T47D (cell line): ENCODE measurements at regions not wholly inside any gene's neighbourhood (a gene's known extent, or its start where the extent isn't known, plus 50 kb on each side); places are given as distances from the start of the nearest gene placed in this dataset.

Source experiments
- DNase-seq, 2 experiments: peaks; one replicate each; pipeline versions ENCODE4 v3.0.0 to v3.0.0-alpha.2; 2011 to 2012; ENCODE audit warnings: low read depth in 1 of 2, low spot score in 1 of 2
- JUND ChIP-seq: IDR thresholded peaks from 2 replicates; pipeline ENCODE4 v1.6.1; 2012; ENCODE audit warnings: low read depth
- in situ Hi-C: cut with HindIII; loops from 2 replicates; pipeline ENCODE4 v1.10.0; 2016; ENCODE audit warnings: low sequenced_read_pairs, low pct_unique_long_range_greater_than_20kb

DNA sequence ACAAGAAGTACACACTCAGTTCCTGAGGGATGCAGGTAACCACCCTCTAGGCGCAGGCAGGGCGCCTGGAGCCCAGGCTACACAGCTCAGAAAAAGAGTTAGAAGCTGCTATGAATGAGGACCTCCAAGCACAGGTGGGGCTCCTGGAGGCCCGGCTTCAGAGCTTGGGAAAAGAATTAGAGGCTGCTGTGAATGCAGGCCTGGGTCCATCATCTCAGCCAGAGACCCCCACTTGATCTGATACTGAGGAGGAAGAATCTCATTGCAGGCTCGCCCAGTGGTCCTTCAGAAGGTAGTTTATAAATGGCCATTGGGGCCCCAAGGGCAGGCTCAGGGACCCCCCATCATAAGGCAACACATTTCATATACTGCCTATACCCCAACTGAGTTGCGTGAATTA is 556.4 kb downstream of the SLC6A15 start:
- no peak for TF ChIP-seq JUND
- in situ Hi-C loops = no loop called here
- no peak for DNase-seq

DNA sequence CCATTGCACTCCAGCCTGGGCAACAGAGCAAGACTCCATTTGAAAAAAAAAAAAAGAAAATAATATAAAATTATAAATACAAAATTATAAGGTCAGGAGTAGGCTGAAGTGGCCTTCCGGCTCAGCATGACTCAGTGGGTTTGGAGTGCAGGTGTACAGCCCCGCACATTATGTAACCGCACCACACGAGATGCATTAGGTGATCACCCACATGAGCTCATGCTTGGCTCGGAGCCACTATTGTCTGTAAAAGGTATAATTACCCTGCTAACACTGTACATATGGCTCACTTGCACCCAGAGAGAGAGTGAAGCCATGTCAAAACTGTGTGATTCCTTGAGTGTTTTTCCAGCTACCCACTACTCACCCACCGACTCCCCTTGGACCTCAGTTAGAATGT is 557.0 kb downstream of the SLC6A15 start:
- DNase-seq = no peak
- in situ Hi-C loops = no loop called here
- TF ChIP-seq JUND = no peak

DNA sequence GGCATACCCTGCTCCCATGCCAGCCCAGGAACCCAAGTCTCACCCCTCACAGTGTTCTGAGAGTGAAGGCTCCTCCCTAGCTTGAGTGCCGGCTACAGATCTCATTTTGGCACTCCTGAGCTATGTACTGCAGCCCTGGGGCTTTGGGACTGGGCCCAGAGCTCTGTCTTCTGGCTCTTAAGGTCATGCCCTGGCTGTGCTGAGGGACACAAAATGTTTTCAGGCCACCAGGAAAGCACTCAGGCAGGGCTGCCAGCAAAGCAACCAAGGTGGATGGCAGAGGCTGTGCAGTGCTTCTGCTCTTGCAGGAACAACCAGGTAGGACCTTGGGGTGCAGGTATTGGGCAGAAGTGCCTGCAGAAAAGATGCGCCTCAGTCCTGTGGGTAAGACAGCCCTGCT is 564.0 kb downstream of the SLC6A15 start:
- in situ Hi-C loops = no loop called here
- no peak for TF ChIP-seq JUND
- DNase-seq = no peak

DNA sequence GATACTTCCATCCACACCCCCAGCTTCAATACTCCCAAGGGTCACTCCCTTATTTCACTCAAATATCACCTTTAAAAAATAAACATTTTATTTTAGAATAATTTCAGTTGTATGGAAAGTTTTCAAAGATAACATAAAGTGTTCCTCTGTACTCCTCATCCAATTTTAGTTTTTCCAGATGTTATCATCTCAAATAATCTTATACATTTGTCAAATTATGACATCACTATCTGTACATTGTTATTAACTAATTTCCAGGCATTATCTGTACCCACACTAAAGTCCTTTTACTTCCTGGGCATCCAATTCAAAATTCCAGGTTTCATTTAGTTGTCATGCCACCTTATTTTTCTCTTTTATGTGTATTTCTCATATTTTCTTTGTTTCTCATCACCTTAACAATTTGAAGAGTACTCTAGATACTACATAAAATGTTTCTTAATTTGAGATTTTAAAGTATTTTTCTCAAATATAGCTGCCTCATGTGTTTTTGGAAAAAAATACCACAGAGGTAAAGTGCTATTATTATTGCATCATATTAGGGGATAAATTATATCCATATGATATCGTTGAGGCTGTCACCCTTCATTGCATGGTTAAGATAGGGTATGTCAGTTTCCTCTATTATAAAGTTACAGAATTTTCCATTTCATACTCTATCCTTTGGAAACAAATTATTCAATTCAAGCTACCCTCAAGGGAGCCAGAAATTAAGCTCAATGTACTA is 571.0 kb downstream of the SLC6A15 start:
- TF ChIP-seq JUND = no peak
- DNase-seq = no peak
- in situ Hi-C loops = no loop called here

DNA sequence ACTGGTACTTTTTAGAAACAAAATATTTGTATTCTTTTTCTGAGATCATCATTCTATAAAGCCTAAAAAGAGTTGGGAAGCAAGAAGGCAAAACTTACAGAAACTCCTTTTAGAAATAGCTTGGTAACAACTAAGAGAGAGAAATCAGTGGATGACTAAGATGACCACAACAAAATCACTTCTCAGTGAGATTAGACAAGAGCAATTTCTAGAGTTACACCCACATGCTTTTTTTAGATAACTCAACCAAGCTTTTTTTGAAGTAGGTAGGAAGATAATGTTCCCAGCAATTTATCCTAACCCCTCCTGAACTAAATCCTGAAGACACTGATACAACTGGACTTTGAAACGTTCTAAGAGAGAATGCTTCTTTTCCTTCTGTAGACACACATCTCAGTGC is 576.4 kb downstream of the SLC6A15 start:
- no peak for TF ChIP-seq JUND
- no peak for DNase-seq
- in situ Hi-C loops = no loop called here

DNA sequence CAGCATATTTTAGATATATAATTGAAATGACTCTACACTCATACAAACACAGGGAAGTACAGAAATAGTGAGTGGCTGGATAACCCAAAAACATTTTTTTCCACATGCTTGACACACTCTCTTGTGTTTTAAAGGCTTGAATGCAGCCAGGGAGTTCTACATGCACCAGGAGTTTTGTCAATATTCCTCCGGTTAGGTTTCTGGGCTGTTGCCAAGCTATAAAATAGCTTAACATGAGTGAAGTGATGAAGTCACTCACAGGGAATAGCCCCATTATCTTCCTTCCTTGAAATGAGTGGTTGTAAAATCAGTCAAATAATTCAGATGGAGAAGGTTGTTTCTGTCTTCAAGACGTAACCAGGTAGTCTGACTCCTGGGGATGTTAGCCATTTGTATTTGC is 582.7 kb downstream of the SLC6A15 start:
- TF ChIP-seq JUND = no peak
- in situ Hi-C loops = no loop called here
- DNase-seq = peak in 1 of 2 experiments; percentile 8

DNA sequence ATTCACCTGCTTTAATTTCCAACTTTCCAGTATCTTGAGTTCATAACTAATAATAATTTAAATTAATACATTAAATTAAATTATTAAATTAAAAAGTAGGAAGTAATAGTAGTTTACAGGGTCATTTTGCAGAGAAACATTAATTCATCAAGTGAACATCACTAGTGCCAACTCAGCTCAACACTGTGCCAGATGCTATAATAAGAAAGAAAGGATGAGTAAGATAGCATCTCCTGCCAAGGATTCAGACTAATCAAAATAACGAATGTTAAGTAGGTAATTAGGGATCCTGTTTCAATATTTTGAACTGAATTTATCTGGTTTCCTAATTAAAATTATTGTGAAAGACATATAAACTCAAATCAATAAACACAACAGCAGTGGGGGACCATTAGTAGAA is 596.7 kb downstream of the SLC6A15 start:
- TF ChIP-seq JUND = no peak
- in situ Hi-C loops = no loop called here
- no peak for DNase-seq

DNA sequence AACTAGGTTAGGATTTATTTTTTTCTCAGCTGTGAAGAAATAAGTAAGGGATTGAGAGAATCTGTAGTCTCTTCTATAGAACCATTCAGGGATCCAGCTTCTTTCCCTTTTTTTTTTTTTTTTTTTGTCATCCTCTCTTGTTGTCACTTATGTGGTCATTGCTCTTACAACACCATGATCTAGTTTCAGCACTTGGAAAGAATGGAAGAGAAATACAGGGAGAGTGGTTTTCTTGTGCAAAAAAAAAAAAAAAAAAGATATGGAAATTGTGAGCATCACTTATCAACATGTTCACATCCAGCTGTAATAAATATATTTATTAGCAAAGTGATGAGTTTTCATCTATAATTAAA is 599.3 kb downstream of the SLC6A15 start:
- in situ Hi-C loops = no loop called here
- TF ChIP-seq JUND = no peak
- no peak for DNase-seq

DNA sequence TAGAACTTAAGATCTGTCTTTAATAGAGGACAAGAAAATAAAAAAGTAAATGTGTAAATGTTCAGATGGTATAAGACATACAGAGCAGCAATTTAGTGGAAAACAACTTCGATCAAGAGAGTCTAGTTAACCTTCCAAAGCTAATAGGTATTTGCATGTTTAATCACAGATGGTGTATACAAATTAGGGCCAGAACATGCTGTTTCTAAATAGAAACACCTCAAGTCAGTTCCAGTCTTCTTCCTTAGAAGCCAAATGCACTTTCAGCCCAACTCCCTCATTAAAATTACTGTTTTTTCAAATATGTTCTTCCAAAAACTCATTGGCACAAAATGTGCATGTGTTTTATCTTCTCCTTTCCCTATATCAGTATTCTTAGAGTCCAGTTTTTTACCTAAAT is 604.4 kb downstream of the SLC6A15 start:
- no peak for TF ChIP-seq JUND
- in situ Hi-C loops = no loop called here

DNA sequence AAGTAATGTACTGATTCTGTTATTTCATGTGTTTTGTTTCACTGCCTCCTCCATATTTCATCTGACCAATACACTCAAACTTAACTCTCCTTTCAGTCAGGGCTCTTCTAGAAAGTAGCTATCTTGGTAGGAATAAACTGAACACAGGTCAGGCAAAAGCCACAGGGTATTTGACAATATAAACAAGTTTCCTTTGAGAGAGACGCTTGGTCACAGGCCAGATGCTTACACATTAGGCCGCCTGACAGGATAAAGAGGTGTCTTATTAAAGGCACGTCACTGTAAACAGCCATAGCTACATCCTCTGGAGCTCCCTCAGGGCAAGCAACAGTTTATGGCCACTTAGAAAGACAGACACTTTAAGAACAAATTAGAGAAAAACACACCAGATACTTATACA is 607.5 kb downstream of the SLC6A15 start:
- in situ Hi-C loops = no loop called here
- no peak for TF ChIP-seq JUND
- DNase-seq = peak in 1 of 2 experiments; percentile 16

More for the DNA sequence above, 604.4 kb downstream of the SLC6A15 start:
- DNase-seq = no peak

DNA sequence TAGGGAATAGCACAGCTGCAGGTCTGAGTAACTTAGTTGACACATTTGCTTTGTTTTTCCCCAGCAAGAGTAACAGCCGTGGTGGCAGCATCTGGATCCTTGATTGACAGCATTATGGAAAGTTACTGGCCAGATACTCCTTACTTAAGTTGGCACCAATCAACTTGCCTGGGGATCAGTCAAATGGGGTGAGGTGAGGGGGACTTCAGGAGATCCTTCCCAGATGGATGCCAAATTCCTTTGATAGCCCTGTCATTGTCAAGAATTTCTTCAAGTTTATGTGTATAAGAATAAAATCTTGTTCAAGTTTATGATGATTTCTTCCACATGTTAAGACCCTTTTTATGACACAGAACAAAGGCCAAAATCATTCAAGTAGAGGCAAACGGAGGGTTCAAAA is 618.4 kb downstream of the SLC6A15 start:
- in situ Hi-C loops = no loop called here
- DNase-seq = no peak
- no peak for TF ChIP-seq JUND

DNA sequence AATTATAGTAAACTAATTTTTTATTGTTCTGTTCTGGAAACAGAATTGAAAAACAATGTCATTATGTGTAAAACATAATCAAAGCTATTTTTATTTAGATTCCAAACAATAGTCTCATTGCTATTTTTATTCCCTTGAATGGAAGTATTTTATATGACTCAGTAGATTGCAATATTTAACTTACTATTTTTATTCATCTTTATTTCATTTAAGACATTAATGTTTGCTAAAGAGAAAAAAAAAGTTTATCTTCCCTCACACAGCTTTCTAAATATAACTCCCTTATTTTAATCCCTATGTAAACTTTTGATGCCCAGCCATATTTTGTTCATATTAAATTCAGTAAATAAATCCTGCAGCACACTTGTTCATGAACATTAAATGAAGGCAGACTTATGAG is 622.4 kb downstream of the SLC6A15 start:
- in situ Hi-C loops = no loop called here

DNA sequence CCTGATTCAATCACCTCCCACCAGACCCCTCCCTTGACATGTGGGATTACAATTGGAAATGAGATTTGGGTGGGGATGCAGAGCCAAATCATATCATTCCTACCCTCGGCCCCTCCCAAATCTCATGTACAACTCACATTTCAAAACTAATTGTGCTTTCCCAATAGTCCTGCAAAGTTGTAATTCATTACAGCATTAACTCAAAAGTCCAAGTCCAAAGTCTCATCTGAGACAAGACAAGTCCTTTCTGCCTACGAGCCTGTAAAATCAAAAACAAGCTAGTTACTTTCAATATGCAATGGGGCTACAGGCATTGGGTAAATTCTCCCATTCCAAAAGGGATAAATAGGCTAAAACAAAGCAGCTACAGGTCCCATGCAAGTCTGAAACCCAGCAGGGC is 634.6 kb downstream of the SLC6A15 start:
- in situ Hi-C loops = no loop called here
- no peak for DNase-seq
- no peak for TF ChIP-seq JUND

More for the DNA sequence above, 622.4 kb downstream of the SLC6A15 start:
- no peak for DNase-seq
- no peak for TF ChIP-seq JUND

DNA sequence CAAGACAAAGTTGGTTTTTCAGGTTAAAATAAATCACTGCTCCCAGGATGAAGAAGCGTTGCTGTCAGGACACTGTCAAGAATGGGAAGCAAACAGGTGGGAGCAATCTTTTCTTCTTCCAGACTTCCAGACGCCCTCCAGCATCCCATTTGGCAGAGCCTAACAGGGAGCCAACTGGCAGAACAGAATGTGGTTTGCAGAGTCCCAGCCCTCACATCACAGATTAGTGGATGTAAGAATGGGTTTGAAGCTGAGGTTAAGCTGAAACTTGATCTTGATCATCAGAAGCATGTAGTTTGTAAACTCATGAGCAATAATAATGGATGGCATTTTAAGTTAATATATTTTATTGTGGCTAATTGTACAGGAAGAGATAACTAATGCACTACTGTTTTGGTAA is 636.4 kb downstream of the SLC6A15 start:
- DNase-seq = no peak
- no peak for TF ChIP-seq JUND
- in situ Hi-C loops = no loop called here
